ENCODE measurements at regions not wholly inside any gene's neighbourhood (a gene's known extent, or its start where the extent isn't known, plus 50 kb on each side); places are given as distances from the start of the nearest gene placed in this dataset.

- TF ChIP-seq FOXP2 (optimal IDR thresholded peaks at IDR 0.05; ENCODE audit: borderline replicate concordance, extremely low read depth, extremely low read length, insufficient read depth) = no peak
Observed at GRCh38 chr3:117692416-117692995, 982.9 kb downstream of the TUSC7 start.

GRCh38 chr3:117695321-117695720 is 985.7 kb downstream of the TUSC7 start:
- no peak for TF ChIP-seq SIN3A (IDR thresholded peaks at IDR 0.05; ENCODE audit: borderline replicate concordance, insufficient read depth, low read length)
- TF ChIP-seq TAF1 (IDR thresholded peaks at IDR 0.05; ENCODE audit: borderline replicate concordance, insufficient read depth, low read length) = no peak
- no peak for TF ChIP-seq FOXP2 (optimal IDR thresholded peaks at IDR 0.05; ENCODE audit: borderline replicate concordance, extremely low read depth, extremely low read length, insufficient read depth)

- TF ChIP-seq REST (IDR thresholded peaks at IDR 0.05; ENCODE audit: insufficient read depth in 1 of 2, low read depth in 2 of 2, low read length in 2 of 2) = no peak
Observed at GRCh38 chr3:117695871-117696645, 986.5 kb downstream of the TUSC7 start.

GRCh38 chr3:117696851-117697407 is 987.4 kb downstream of the TUSC7 start:
- TF ChIP-seq REST (IDR thresholded peaks at IDR 0.05; ENCODE audit: insufficient read depth in 1 of 2, low read depth in 2 of 2, low read length in 2 of 2) (no peak), POLR2AphosphoS5 (IDR thresholded peaks at IDR 0.05; ENCODE audit: low read depth, low read length) (no peak), TAF1 (IDR thresholded peaks at IDR 0.05; ENCODE audit: borderline replicate concordance, insufficient read depth, low read length) (no peak)

- TF ChIP-seq SIN3A (IDR thresholded peaks at IDR 0.05; ENCODE audit: borderline replicate concordance, insufficient read depth, low read length) (no peak), REST (IDR thresholded peaks at IDR 0.05; ENCODE audit: insufficient read depth in 1 of 2, low read depth in 2 of 2, low read length in 2 of 2) (no peak), FOXP2 (optimal IDR thresholded peaks at IDR 0.05; ENCODE audit: borderline replicate concordance, extremely low read depth, extremely low read length, insufficient read depth) (no peak), TAF1 (IDR thresholded peaks at IDR 0.05; ENCODE audit: borderline replicate concordance, insufficient read depth, low read length) (no peak), POLR2AphosphoS5 (IDR thresholded peaks at IDR 0.05; ENCODE audit: low read depth, low read length) (no peak)
Observed at GRCh38 chr3:117699058-117699457, 989.5 kb downstream of the TUSC7 start.

GRCh38 chr3:117700573-117701360 is 991.2 kb downstream of the TUSC7 start:
- TF ChIP-seq FOXP2 (optimal IDR thresholded peaks at IDR 0.05; ENCODE audit: borderline replicate concordance, extremely low read depth, extremely low read length, insufficient read depth) = no peak
- TF ChIP-seq TAF1 (IDR thresholded peaks at IDR 0.05; ENCODE audit: borderline replicate concordance, insufficient read depth, low read length) = no peak
- no peak for TF ChIP-seq REST (IDR thresholded peaks at IDR 0.05; ENCODE audit: insufficient read depth in 1 of 2, low read depth in 2 of 2, low read length in 2 of 2)
- TF ChIP-seq POLR2AphosphoS5 (IDR thresholded peaks at IDR 0.05; ENCODE audit: low read depth, low read length) = no peak
- no peak for TF ChIP-seq SIN3A (IDR thresholded peaks at IDR 0.05; ENCODE audit: borderline replicate concordance, insufficient read depth, low read length)

Data from PFSK-1 (cell line).